Germinal center (tissue), 1 donor: ENCODE measurements at regions not wholly inside any gene's neighbourhood (a gene's known extent, or its start where the extent isn't known, plus 50 kb on each side); places are given as distances from the start of the nearest gene placed in this dataset.

ENCODE experiments used
- DNase-seq: peaks from one replicate; pipeline ENCODE4 v3.0.0; 2012; ENCODE audit warnings: mixed read lengths, low spot score

DNA sequence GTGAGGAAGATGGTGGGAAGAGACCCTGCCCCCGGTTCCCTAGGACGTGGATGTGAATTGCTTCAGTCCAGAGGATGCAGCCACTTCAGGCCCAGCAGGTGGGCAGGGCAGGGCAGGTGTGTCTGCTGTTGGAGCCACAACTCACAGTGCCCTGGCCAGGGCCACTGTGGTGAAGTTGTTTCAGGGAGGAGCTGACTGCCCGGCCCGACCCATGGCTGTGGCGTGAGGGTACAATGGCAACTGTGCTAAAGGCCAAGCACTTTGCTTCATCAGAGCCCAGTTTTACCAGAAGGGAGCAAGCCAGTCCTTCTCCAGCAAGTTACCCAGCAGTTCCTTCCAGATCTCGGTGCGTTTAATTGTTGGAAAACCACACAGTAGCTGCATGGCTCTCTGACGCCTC, 1174.4 kb downstream of the BRD1 start:
- no peak for DNase-seq

- DNase-seq = no peak
These were observed 1174.9 kb downstream of the BRD1 start for GRCh38 chr22:48652796-48653195.

- DNase-seq = no peak
These were observed 1175.6 kb downstream of the BRD1 start for GRCh38 chr22:48651981-48652538.

GRCh38 chr22:48651036-48651890, 1176.4 kb downstream of the BRD1 start:
- no peak for DNase-seq

- no peak for DNase-seq
These were observed 1177.2 kb downstream of the BRD1 start for GRCh38 chr22:48650323-48651035.

DNA sequence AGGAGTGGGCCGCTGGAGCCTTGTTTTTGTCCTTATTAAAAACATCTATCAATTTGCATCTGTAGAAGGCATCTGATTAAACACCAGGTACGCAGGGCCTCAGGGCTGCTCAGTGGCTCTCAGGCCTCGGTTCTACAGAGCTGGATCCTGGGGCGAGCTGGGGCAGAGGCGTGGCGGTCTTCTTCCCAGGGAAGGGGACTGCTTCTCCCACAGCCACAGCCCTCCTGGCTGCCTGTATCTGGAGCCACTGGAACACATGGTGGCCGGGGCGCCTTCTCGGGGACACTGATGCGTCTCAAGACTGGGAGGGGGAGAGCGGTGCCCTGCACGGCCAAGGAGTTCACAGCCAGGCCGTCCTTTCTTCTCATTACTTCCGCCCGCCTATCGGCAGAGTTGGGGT, 1178.2 kb downstream of the BRD1 start:
- no peak for DNase-seq

GRCh38 chr22:48649031-48649430, 1178.6 kb downstream of the BRD1 start:
- DNase-seq = no peak

DNA sequence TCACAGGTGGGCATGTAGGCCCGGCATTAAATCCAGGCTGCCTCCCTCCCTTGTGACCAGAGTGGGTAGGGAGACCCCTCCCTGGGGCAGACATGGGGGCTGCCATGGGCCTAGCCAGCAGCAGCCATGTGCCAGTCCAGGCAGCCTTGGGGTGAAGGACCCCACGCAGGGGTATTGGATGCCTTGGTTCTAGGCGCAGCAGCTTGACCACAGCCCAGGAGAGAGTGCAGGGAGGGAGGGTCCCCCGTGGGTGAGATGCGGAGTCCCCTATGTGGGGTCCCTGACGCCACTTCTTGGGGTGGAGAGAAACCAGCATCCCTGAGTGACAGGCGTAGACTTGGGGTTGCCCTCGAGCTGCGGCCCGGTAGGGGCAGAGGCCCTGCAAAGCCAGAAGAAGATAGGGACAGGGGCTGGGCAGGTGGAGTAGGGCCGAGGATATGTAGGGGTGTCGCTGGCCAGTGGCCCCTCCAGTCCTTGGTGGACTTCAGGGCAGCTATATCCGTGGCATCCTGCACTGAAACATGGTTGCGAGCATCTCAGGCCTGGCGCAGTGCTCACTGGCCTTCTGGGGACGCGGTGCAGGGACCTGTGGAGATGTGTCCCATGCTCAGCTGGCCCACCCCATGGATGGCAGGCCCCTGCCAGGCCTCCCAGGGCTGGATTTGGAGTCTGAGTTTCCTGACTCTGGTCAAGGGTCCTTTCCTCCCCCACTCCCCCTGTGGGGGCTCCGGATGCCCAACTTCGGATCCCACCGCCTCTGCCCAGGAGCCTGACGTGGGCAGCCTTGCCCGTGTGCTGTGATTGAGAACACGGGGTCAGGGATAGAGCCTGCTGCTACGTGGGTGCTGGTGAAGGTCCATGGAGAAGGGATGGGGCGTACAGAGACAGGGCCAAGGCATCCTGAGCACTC, 1179.8 kb downstream of the BRD1 start:
- no peak for DNase-seq

- DNase-seq = no peak
These were observed 1180.6 kb downstream of the BRD1 start for GRCh38 chr22:48647051-48647450.

DNA sequence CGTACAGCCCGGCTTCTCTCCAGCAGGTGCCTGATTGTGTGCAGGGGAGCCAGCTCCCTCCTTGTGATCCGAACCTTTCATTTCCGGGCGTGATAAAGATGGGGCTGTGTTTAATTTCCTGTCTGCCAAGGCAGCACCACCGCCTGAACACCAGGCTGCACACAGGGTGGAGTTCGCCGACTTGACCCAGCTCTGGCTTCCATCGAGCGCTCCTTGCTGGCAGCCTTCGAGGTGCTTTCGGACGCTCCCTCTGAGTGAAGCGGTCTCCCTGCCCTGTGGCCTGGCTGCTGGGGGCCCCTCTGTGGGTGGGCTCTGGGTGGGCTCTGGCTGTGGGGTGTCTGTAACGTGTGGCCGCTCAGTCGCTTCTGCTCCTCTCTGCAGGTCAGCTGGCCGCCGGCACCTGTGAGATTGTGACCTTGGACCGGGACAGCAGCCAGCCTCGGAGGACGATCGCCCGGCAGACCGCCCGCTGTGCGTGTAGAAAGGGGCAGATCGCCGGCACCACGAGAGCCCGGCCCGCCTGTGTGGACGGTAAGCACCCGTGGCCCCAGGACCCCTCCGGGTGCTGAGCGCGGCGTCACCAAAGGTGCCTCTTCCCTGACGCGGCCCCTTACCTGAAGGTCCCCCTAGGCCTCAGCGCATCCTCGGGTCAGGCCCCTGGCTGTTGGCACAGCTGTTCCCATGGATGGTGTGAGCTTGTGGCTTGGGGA, 1181.3 kb downstream of the BRD1 start:
- DNase-seq = no peak

GRCh38 chr22:48645766-48646165, 1181.9 kb downstream of the BRD1 start:
- DNase-seq = no peak

DNA sequence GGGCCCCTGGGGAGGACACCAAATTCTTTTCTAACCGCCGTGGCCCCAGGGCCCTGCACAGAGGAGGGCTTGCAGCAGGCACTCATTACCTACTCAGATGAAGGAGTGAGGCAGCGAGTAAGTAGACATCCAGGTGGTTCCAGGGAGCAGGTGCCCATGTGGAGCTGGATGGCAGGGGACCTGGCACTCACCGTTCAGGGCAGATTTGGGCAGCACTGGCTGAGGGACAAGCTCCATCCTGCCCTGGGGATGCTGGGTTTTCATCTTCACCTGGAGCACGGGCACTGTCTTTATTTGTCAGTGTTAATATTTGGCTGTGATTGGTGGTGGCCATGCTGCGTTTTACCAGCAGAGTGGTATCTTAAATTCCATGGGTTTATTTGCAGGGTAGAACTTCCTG, 1182.7 kb downstream of the BRD1 start:
- no peak for DNase-seq

DNA sequence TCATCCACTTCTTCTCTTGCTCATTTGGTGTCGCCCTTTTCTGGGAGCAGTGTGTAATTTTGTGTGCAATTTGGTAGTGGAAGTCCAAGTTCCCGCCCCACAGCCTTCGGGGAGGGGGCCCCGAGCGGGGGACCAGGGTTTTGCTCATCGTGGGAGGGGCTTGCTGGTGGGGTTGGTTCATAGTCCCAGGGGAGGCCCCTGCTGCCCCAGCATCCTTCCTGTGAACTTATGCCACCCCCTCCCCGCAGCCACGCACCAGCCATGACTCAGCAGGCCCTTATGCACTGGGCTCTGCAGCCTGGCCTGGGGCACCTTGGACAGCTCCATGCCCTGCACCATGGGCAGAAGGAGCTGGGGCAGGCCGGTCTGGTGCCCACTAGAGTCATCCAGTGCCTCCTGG, 1183.6 kb downstream of the BRD1 start:
- DNase-seq = no peak

- DNase-seq = no peak
These were observed 1184.5 kb downstream of the BRD1 start for GRCh38 chr22:48643066-48643731.

DNA sequence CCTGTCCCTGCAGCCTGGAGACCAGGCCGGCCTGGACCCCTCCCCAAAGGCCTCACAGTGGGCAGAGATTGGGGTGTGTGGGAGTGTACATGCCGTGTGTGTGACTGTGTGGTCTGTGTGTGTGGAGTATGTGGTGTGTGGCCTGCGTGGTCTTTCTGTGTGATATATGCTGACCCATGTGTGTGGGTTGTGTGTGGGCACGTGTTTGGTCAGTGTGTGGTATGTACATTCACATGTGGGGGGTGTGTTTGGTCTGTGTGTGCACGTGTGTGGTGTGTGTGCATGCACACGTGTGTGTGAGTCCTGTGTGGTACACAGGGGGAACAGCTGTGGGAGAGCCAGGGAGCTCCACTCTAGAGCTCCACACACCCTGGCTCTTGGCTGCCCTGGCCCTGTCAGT, 1185.1 kb downstream of the BRD1 start:
- no peak for DNase-seq

DNA sequence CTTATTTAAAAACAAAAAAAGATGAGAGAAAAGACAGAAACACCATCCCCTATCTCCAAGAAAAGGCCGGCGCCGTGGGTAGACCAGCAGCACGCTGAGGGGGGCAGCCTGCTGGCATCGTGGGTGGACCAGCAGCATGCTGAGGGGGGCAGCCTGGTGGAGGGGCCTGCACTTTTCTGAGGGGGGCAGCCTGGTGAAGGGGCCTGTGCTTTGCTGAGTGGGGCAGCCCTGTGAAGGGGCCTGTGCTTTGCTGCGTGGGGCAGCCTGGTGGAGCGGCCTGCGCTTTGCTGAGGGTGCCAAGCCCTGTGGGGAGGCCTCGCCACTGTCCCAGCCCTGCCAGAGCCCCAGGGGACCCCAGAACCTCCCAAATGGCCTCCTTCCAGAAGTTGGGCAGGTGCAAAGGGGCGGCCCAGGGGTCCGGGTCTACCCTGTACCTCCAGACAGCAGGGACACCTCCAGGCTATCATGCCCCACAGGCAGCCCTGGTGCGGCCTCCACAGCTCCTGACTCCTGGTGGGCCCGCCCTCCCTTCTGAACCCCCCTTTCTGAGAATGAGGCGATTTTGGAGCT, 1185.7 kb downstream of the BRD1 start:
- DNase-seq = no peak

DNA sequence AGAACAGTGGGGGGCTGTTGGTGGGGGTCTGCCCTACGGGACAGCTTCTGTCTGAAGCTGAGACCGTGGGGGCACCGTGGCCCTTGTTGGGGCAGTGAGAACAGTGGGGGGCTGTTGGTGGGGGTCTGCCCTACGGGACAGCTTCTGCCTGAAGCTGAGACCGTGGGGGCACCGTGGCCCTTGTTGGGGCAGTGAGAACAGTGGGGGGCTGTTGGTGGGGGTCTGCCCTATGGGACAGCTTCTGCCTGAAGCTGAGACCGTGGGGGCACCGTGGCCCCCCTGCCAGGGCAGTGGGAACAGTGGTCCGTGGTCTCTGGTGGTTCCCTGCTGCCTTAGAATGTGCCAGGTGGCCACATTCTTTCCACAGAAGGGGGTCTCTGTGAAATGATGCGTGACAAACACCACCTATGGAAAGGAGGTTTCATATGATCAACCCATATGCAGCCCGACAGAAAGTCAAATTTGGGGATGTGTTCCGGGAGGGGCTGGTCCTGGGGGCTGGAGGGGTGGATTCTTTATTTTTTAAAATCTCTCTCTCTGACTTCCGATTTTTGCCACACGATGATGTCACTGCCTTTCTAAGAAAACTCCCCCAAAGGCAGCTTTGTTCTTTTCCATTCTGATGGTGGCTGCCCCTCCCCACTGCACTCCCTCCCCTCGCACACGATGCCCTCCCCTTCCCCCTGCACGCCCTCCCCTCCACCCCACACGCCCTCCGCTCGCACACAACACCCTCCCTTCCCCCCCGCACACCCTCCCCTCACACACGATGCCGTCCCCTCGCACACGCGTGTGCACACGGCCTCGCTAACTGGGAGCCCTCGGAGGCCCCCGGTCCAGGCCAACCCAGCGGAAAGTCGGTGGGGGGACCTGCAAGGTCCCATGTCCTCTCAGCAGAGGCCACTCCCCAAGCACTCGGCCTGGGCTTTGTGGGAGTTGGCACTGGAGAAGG, 1186.5 kb downstream of the BRD1 start:
- no peak for DNase-seq

GRCh38 chr22:48639896-48640748, 1187.6 kb downstream of the BRD1 start:
- DNase-seq = no peak
